Calu3 (cell line): ENCODE measurements at regions not wholly inside any gene's neighbourhood (a gene's known extent, or its start where the extent isn't known, plus 50 kb on each side); places are given as distances from the start of the nearest gene placed in this dataset.

Source experiments
- BruUV-seq: library from RNA; stranded (reverse); fragments of 400-500 nt; replicated peaks from 2 replicates; lab custom pipeline; 2021; lab: Mats Ljungman, UMichigan
- CTCF ChIA-PET: fragments of 300-600 bp; sonication (Branson Sonifier 250); formaldehyde crosslinking; loops from one replicate; lab custom pipeline; 2022; ENCODE audit warnings: antibody characterized with exemption; lab: Charles Lee
- DNase-seq: peaks from one replicate; pipeline ENCODE4 v3.0.0; 2022
- H3K27ac Mint-ChIP-seq: one replicate; pipeline ENCODE4 v1.8.0; 2022; ENCODE audit warnings: mixed read lengths; ENCODE audit not compliant: unreplicated experiment
- H3K27me3 Mint-ChIP-seq: one replicate; pipeline ENCODE4 v1.8.0; 2022; ENCODE audit warnings: mixed read lengths; ENCODE audit not compliant: unreplicated experiment
- H3K36me3 Mint-ChIP-seq: one replicate; pipeline ENCODE4 v1.8.0; 2022; ENCODE audit warnings: mild to moderate bottlenecking, moderate library complexity, mixed read lengths; ENCODE audit not compliant: insufficient read depth, unreplicated experiment
- H3K4me1 Mint-ChIP-seq: one replicate; pipeline ENCODE4 v1.8.0; 2022; ENCODE audit warnings: mild to moderate bottlenecking, low read depth, mixed read lengths; ENCODE audit not compliant: unreplicated experiment
- H3K4me3 Mint-ChIP-seq: one replicate; pipeline ENCODE4 v1.8.0; 2022; ENCODE audit warnings: mild to moderate bottlenecking, low read depth, moderate library complexity, mixed read lengths; ENCODE audit not compliant: unreplicated experiment
- H3K9me3 Mint-ChIP-seq: one replicate; pipeline ENCODE4 v1.8.0; 2022; ENCODE audit warnings: low read depth, mixed read lengths; ENCODE audit not compliant: unreplicated experiment
- intact Hi-C: fragments of 100-400 bp; cut with micrococcal nuclease; formaldehyde crosslinking; loops from one replicate; pipeline ENCODE4 v1.10.0; 2022; ENCODE audit not compliant: unreplicated experiment
- TF ChIP-seq, protein P1 (sequence below): fragments of 200-600 bp; IDR thresholded peaks from one replicate; pipeline ENCODE4 v1.8.0; 2022; ENCODE audit warnings: antibody characterized with exemption; ENCODE audit not compliant: unreplicated experiment

DNA sequence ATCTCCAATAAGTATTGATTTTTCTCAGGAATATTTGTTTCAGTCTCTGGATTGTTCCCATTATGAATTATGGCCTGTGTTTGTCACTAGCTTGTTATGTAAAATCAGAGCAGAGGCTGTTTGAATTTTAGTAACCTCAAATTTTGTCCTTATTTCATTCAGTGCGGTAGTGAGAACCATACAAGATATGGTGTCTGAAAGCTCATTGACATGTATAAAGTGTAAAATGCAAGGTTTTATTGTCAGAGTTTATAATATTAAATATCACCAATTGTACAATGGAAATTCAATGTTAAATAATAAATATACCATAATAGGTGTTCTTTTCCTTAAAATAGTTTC, 353.3 kb upstream of the SYNCRIP start:
- no peaks in the 10 kb centered on the region for H3K36me3 Mint-ChIP-seq
- H3K4me1 Mint-ChIP-seq: no peaks in the 10 kb centered on the region
- H3K9me3 Mint-ChIP-seq: no peaks in the 10 kb centered on the region
- intact Hi-C loops: no loop called here
- CTCF ChIA-PET: no interaction called here
- DNase-seq: no peak
- H3K27me3 Mint-ChIP-seq: no peaks in the 10 kb centered on the region
- TF ChIP-seq, protein P1, sequence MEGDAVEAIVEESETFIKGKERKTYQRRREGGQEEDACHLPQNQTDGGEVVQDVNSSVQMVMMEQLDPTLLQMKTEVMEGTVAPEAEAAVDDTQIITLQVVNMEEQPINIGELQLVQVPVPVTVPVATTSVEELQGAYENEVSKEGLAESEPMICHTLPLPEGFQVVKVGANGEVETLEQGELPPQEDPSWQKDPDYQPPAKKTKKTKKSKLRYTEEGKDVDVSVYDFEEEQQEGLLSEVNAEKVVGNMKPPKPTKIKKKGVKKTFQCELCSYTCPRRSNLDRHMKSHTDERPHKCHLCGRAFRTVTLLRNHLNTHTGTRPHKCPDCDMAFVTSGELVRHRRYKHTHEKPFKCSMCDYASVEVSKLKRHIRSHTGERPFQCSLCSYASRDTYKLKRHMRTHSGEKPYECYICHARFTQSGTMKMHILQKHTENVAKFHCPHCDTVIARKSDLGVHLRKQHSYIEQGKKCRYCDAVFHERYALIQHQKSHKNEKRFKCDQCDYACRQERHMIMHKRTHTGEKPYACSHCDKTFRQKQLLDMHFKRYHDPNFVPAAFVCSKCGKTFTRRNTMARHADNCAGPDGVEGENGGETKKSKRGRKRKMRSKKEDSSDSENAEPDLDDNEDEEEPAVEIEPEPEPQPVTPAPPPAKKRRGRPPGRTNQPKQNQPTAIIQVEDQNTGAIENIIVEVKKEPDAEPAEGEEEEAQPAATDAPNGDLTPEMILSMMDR: no peak
- no peak overlapping the region for H3K4me3 Mint-ChIP-seq
- H3K27ac Mint-ChIP-seq: no peak overlapping the region
- no TSS peak for BruUV-seq

DNA sequence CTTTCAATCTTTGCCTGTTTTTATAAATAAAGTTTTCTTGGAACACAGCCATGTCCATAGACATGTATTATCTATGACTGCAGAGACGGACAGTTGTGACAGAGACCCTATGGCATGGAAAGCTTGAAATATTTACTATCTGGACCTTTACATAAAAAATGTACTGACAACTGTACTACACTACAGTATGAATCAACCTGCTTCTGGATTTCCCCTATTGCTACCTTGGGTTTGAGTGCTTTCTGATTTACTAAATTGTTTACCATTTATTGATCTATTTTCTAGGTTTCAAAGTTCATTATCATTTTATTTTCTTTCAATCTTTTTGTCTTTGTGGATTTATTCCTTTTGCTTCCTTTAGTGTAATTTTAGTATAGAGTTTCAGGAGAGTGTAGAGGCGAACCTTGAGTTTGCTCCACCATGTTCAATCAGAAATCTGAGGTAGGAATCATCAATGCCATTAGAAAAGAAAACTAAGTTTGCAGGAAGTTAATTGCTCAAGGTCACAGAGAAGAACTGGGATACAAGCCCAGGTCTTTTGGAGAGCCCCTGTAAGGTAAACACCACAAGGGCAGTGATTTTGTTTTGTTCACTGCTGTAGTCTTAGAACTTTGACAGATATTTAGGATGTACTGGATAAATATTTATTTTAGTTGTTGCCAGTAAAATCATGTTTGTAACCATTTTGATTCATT, 352.8 kb upstream of the SYNCRIP start:
- DNase-seq: no peak
- intact Hi-C loops: no loop called here
- H3K36me3 Mint-ChIP-seq: no peaks in the 10 kb centered on the region
- no peaks in the 10 kb centered on the region for H3K27me3 Mint-ChIP-seq
- H3K4me3 Mint-ChIP-seq: no peak overlapping the region
- BruUV-seq: no TSS peak
- CTCF ChIA-PET: no interaction called here
- H3K4me1 Mint-ChIP-seq: no peaks in the 10 kb centered on the region
- TF ChIP-seq, protein P1: no peak
- H3K27ac Mint-ChIP-seq: no peak overlapping the region
- H3K9me3 Mint-ChIP-seq: no peaks in the 10 kb centered on the region

DNA sequence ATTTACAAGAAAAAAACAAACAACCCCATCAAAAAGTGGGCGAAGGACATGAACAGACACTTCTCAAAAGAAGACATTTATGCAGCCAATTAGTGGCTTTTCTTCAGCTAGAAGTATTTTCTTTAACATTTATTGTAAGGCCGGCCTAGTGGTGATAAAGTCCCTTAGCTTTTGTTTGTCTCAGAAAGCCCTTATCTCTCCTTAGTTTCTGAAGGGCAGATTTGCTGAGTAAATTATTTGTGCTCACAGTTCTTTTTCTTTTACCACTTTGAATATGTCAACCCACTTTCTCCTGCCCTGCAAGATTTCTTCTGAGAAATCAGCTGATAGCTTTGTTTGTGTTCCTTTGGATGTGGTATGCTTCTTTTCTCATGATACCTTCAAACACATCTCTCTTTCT, 344.0 kb upstream of the SYNCRIP start:
- no peak for DNase-seq
- H3K27me3 Mint-ChIP-seq: peaks cover 12% of the 10 kb centered on the region
- H3K27ac Mint-ChIP-seq: no peak overlapping the region
- CTCF ChIA-PET: no interaction called here
- no peaks in the 10 kb centered on the region for H3K36me3 Mint-ChIP-seq
- no peak overlapping the region for H3K4me3 Mint-ChIP-seq
- no peaks in the 10 kb centered on the region for H3K4me1 Mint-ChIP-seq
- intact Hi-C loops: no loop called here
- no peaks in the 10 kb centered on the region for H3K9me3 Mint-ChIP-seq
- no TSS peak for BruUV-seq
- TF ChIP-seq, protein P1: no peak

DNA sequence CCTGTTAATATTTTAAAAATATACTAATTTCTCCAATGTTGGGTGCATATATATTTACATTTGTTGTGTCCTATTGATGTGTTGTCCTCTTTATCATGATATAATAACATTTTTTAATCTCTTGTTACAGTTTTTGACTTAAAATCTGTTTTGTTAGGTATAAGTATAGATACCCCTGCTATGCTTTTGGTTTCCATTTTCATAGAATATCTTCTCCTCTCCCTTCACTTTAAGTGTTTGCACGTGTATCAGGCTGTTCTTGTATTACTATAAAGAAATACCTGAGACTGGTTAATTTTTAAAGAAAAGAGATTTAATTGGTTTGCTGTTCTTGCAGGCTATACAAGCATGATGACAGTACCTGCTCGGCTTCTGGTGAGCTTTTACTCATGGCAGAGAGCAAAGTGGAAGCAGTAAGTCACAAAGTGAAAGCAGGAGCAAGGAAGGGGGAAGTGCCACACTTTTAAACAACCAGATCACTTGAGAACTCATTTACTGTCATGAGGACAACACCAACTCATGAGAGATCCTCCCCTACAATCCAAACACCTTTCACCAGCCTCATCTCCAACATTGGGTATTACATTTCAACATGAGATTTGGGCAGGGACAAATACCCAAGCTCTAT, 340.5 kb upstream of the SYNCRIP start:
- intact Hi-C loops: no loop called here
- no peaks in the 10 kb centered on the region for H3K4me1 Mint-ChIP-seq
- H3K27me3 Mint-ChIP-seq: peaks cover 9% of the 10 kb centered on the region
- DNase-seq: no peak
- BruUV-seq: no TSS peak
- no peak overlapping the region for H3K4me3 Mint-ChIP-seq
- H3K9me3 Mint-ChIP-seq: no peaks in the 10 kb centered on the region
- CTCF ChIA-PET: no interaction called here
- H3K27ac Mint-ChIP-seq: no peak overlapping the region
- TF ChIP-seq, protein P1: no peak
- no peaks in the 10 kb centered on the region for H3K36me3 Mint-ChIP-seq
